Osteoblast (primary cell): ENCODE measurements at regions not wholly inside any gene's neighbourhood (a gene's known extent, or its start where the extent isn't known, plus 50 kb on each side); places are given as distances from the start of the nearest gene placed in this dataset.
A peak's percentile ranks its signal among the peaks of the same experiment; 100 is the strongest.

Experiments
- DNase-seq: peaks from one replicate; pipeline ENCODE4 v3.0.0; 2011; ENCODE audit warnings: low spot score, mixed read lengths; ENCODE audit not compliant: insufficient read length; ENCODE audit errors: missing footprints
- H2AFZ ChIP-seq: 2 replicates; pipeline ENCODE4 v1.6.0; 2011; ENCODE audit warnings: mild to moderate bottlenecking, low read length
- H3K27ac ChIP-seq: 2 replicates; pipeline ENCODE4 v1.5.1; 2011; ENCODE audit warnings: mild to moderate bottlenecking, low read depth, low read length, moderate library complexity
- H3K27me3 ChIP-seq: 2 replicates; pipeline ENCODE4 v1.6.0; 2012; ENCODE audit warnings: mild to moderate bottlenecking, control low read depth, inconsistent platforms, low read length, moderate library complexity; ENCODE audit not compliant: insufficient read depth
- H3K36me3 ChIP-seq: 2 replicates; pipeline ENCODE4 v1.5.1; 2011; ENCODE audit warnings: mild to moderate bottlenecking, low read length, control low read depth, moderate library complexity; ENCODE audit not compliant: insufficient read depth
- H3K4me1 ChIP-seq: 2 replicates; pipeline ENCODE4 v1.5.1; 2011; ENCODE audit warnings: mild to moderate bottlenecking, low read length, control low read depth, moderate library complexity; ENCODE audit not compliant: insufficient read depth
- H3K4me2 ChIP-seq: 2 replicates; pipeline ENCODE4 v1.6.0; 2011; ENCODE audit warnings: mild to moderate bottlenecking, low read length; ENCODE audit not compliant: insufficient read depth
- H3K4me3 ChIP-seq: fragments of 200-600 bp; sonication (generic); 3 replicates; pipeline ENCODE4 v1.5.1; 2012; ENCODE audit warnings: mild to moderate bottlenecking, low read length, inconsistent platforms; ENCODE audit not compliant: insufficient read depth
- H3K79me2 ChIP-seq: 2 replicates; pipeline ENCODE4 v1.6.0; 2012; ENCODE audit warnings: mild to moderate bottlenecking, low read length, control low read depth, inconsistent platforms; ENCODE audit not compliant: insufficient read depth
- H3K9me3 ChIP-seq: 2 replicates; pipeline ENCODE4 v1.5.1; 2011; ENCODE audit warnings: low read depth, low read length, control low read depth
- H4K20me1 ChIP-seq: 2 replicates; pipeline ENCODE4 v1.6.0; 2012; ENCODE audit warnings: mild to moderate bottlenecking, low read length, control low read depth; ENCODE audit not compliant: insufficient read depth
- CTCF ChIP-seq: IDR thresholded peaks from 2 replicates; pipeline ENCODE4 v1.5.1; 2011; ENCODE audit warnings: mild to moderate bottlenecking, low read depth, low read length, moderate library complexity; ENCODE audit errors: extremely low read depth

- peak; percentile 66 for DNase-seq
These were observed 101.1 kb upstream of the COL5A1 start for GRCh38 chr9:134540276-134541096.

DNA sequence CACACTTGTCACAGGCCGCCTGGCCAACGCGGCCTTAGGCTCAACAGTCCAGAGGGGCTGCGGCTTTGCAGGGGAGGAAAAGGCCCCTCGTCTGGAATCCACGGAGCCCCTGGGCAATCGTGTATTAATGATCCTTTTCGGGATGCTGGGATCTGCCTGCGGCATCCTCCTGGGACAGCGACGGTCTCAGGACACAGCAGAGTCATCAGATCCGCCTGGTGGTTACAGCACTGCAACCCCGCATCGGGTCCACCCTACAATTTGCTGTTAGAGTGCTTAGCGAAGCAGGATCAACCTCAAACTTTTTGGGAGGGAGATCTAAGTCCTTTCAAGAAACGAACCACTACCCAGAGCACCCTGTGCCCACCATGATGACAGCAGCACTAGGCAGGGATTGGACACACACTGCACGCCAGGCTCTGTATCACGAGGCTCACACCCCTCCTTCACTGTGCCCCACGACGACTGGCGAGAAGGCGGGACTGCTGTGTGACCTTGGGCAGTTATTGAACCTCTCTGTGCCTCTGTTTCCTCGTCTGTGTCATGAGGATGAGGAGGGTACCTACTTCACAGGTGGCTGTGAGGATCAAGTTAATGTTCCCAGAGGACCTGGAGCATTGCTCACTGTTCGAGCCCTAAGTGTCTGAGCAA, 100.4 kb upstream of the COL5A1 start:
- Histone ChIP-seq H3K4me1 (peaks cover 14% of the 10 kb centered on the region), H3K27me3 (no peaks in the 10 kb centered on the region), H3K4me2 (no peak overlapping the region)

More at GRCh38 chr9:134540276-134541096, 101.1 kb upstream of the COL5A1 start:
- no peaks in the 10 kb centered on the region for H3K27me3 ChIP-seq
- H2AFZ ChIP-seq: no peak overlapping the region
- no peaks in the 10 kb centered on the region for H4K20me1 ChIP-seq
- H3K27ac ChIP-seq: no peak overlapping the region
- peaks cover 16% of the 10 kb centered on the region for H3K4me1 ChIP-seq
- no peaks in the 10 kb centered on the region for H3K36me3 ChIP-seq
- H3K4me3 ChIP-seq: no peak overlapping the region
- H3K79me2 ChIP-seq: no peaks in the 10 kb centered on the region
- H3K9me3 ChIP-seq: no peaks in the 10 kb centered on the region
- no peak for TF ChIP-seq CTCF
- H3K4me2 ChIP-seq: no peak overlapping the region

GRCh38 chr9:134544388-134545214, 97.0 kb upstream of the COL5A1 start:
- no peaks in the 10 kb centered on the region for H3K27me3 ChIP-seq
- H3K4me2 ChIP-seq: no peak overlapping the region
- TF ChIP-seq CTCF: no peak
- no peaks in the 10 kb centered on the region for H3K79me2 ChIP-seq
- peak overlapping the region; percentile 3 for H3K27ac ChIP-seq
- H2AFZ ChIP-seq: no peak overlapping the region
- no peak overlapping the region for H3K4me3 ChIP-seq
- no peaks in the 10 kb centered on the region for H3K36me3 ChIP-seq
- peaks cover 8% of the 10 kb centered on the region for H3K4me1 ChIP-seq
- no peaks in the 10 kb centered on the region for H3K9me3 ChIP-seq
- DNase-seq: peak; percentile 97
- H4K20me1 ChIP-seq: no peaks in the 10 kb centered on the region

More for the DNA sequence above, 100.4 kb upstream of the COL5A1 start:
- no peak overlapping the region for H2AFZ ChIP-seq
- DNase-seq: peak; percentile 75
- H3K36me3 ChIP-seq: no peaks in the 10 kb centered on the region
- no peaks in the 10 kb centered on the region for H4K20me1 ChIP-seq
- no peak overlapping the region for H3K27ac ChIP-seq
- H3K4me3 ChIP-seq: no peak overlapping the region
- no peak for TF ChIP-seq CTCF
- H3K9me3 ChIP-seq: no peaks in the 10 kb centered on the region
- H3K79me2 ChIP-seq: no peaks in the 10 kb centered on the region
